ENCODE measurements at regions not wholly inside any gene's neighbourhood (a gene's known extent, or its start where the extent isn't known, plus 50 kb on each side); places are given as distances from the start of the nearest gene placed in this dataset.
"Not testable (repeated sequence)": the region's sequence is repeated elsewhere in the genome, so short reads cannot be mapped to it uniquely, and the experiment has no call there.

GRCh38 chr4:27123123-27123768 is 262.6 kb downstream of the STIM2 start:
- no peak for DNase-seq

- DNase-seq = no peak
These were observed 263.1 kb downstream of the STIM2 start for GRCh38 chr4:27123769-27124124.

GRCh38 chr4:27126895-27127294 is 266.3 kb downstream of the STIM2 start:
- not testable (repeated sequence) for DNase-seq

- no peak for DNase-seq
These were observed 267.8 kb downstream of the STIM2 start for GRCh38 chr4:27128443-27128842.

- no peak for DNase-seq
These were observed 269.3 kb downstream of the STIM2 start for GRCh38 chr4:27129871-27130366.

GRCh38 chr4:27132497-27132896 is 271.9 kb downstream of the STIM2 start:
- DNase-seq = no peak

- DNase-seq = no peak
These were observed 279.8 kb downstream of the STIM2 start for GRCh38 chr4:27140486-27140885.

- DNase-seq = no peak
These were observed 280.9 kb downstream of the STIM2 start for GRCh38 chr4:27141530-27141929.

GRCh38 chr4:27142841-27143240 is 282.2 kb downstream of the STIM2 start:
- no peak for DNase-seq

- no peak for DNase-seq
These were observed 285.0 kb downstream of the STIM2 start for GRCh38 chr4:27145597-27145996.

- no peak for DNase-seq
These were observed 287.7 kb downstream of the STIM2 start for GRCh38 chr4:27148211-27148895.

GRCh38 chr4:27149541-27150212 is 289.0 kb downstream of the STIM2 start:
- DNase-seq = no peak

- no peak for DNase-seq
These were observed 292.1 kb downstream of the STIM2 start for GRCh38 chr4:27152703-27153102.

GRCh38 chr4:27154706-27155105 is 294.1 kb downstream of the STIM2 start:
- no peak for DNase-seq

- DNase-seq = no peak
These were observed 300.6 kb downstream of the STIM2 start for GRCh38 chr4:27161191-27161590.

GRCh38 chr4:27168783-27169182 is 308.1 kb downstream of the STIM2 start:
- no peak for DNase-seq

GRCh38 chr4:27173280-27173679 is 312.6 kb downstream of the STIM2 start:
- no peak for DNase-seq

- peak; percentile 49 for DNase-seq
These were observed 315.8 kb downstream of the STIM2 start for GRCh38 chr4:27176400-27176799.

GRCh38 chr4:27176881-27177280 is 316.2 kb downstream of the STIM2 start:
- DNase-seq = peak; percentile 11

- no peak for DNase-seq
These were observed 317.4 kb downstream of the STIM2 start for GRCh38 chr4:27178061-27178460.

GRCh38 chr4:27181693-27182092 is 321.1 kb downstream of the STIM2 start:
- DNase-seq = no peak

GRCh38 chr4:27182211-27182610 is 321.6 kb downstream of the STIM2 start:
- no peak for DNase-seq

GRCh38 chr4:27184508-27185155 is 324.0 kb downstream of the STIM2 start:
- no peak for DNase-seq

- no peak for DNase-seq
These were observed 326.1 kb downstream of the STIM2 start for GRCh38 chr4:27186710-27187109.
